Motor neuron (in vitro differentiated cells): ENCODE measurements at regions not wholly inside any gene's neighbourhood (a gene's known extent, or its start where the extent isn't known, plus 50 kb on each side); places are given as distances from the start of the nearest gene placed in this dataset.
"Not testable (repeated sequence)": the region's sequence is repeated elsewhere in the genome, so short reads cannot be mapped to it uniquely, and the experiment has no call there.

Source experiments
- ATAC-seq, 8 experiments: fragments of 200-7000 bp; cut with Tn5 transposase; replicated peaks in 6 of 8; 2 replicates each; pipeline ENCODE4 v1.8.0; 2021; ENCODE audit warnings: mild to moderate bottlenecking in 8 of 8, moderate library complexity in 8 of 8
- H3K27ac ChIP-seq, 2 donors: fragments of 250-450 bp; sonication (Bioruptor Pico); 2 replicates each; pipeline ENCODE4 v1.9.0; 2021; ENCODE audit warnings: antibody characterized with exemption in 2 of 2, mild to moderate bottlenecking in 2 of 2, moderate library complexity in 1 of 2
- H3K4me1 ChIP-seq, 2 donors: fragments of 250-450 bp; sonication (Bioruptor Pico); replicated peaks in 1 of 2; 2 replicates each; pipeline ENCODE4 v1.6.1; 2021; ENCODE audit warnings: antibody characterized with exemption in 2 of 2, mild to moderate bottlenecking in 2 of 2, moderate library complexity in 1 of 2
- H3K4me3 ChIP-seq, 5 donors: fragments of 250-450 bp; sonication (Bioruptor Pico); 2 replicates each; pipeline ENCODE4 v1.9.0; 2021; ENCODE audit warnings: antibody characterized with exemption in 5 of 5, mild to moderate bottlenecking in 5 of 5, moderate library complexity in 4 of 5
- WGBS, 10 experiments: fragments of 450-650 bp; shearing (Covaris generic); methylation state at CpG; one replicate each; pipeline ENCODE4 v1.0.0; 2022; 5-methylcytosine and 5-hydroxymethylcytosine counted together
- in situ Hi-C, 9 experiments: fragments of 400-800 bp; cut with MboI; loops; one replicate each; pipeline ENCODE4 v1.15.0; 2021; ENCODE audit warnings: low sequenced_read_pairs in 9 of 9, low pct_unique_long_range_greater_than_20kb in 2 of 9; ENCODE audit not compliant: unreplicated experiment in 9 of 9

DNA sequence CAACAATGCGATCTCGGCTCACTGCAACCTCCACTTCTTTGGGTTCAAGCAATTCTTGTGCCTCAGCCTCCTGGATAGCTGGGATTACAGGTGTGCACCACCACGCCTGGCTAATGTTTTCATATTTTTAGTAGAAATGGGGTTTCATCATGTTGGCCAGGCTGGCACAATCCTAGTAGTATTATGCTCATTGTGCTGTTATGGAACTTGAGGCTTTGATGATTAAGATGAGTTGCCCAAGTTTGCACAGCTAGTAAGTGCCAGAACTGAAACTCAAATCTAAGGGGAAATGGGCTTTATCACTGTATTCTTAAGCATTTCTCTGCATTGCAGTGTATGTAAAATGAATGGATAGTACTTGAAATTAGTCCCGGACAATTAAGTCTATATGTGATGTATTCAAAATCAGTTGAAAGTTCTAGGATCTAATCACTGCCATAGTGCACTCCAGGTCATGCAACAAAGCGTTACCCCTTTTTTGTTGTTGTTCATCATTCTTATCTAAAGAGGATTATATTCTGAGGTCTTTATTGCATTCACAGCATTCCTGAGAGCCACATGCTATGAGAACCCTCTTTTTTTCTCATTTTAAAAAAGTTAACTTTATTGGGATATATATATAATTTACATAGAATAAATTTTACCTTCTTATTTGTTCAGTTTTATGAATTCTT is 378.7 kb upstream of the CNTN6 start:
- in situ Hi-C loops: no loop called here
- Histone ChIP-seq H3K4me1 (peaks cover 0 to 4% of the 10 kb centered on the region in 2 donors), H3K4me3 (no peak overlapping the region), H3K27ac (no peak overlapping the region)
- WGBS, 10 experiments: 17 to 100% (median 88%) methylated on average over 2 to 5 of the region's 5 CpGs; no CpG with 5 or more reads in 1 of the 10 experiments
- ATAC-seq: no peak

DNA sequence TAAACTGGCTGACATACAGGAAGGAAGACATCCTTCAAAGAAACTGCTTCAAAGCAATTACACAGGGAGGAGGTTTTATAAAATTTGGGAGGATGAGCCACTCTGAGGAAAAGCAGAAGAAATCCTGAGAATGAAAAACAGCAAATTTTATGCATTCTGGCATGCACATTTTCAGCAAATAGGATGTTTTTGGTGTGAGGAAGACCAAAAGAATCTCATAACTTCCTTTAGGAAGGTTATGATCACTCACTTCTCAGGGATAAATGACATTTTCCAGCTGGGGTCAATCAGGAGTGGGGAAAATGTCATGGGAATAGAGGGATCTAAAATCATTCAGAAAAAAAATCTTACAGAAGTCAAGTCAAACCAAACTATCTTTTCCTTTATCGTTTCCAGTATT is 371.7 kb upstream of the CNTN6 start:
- Histone ChIP-seq H3K4me3 (no peak overlapping the region), H3K27ac (no peak overlapping the region), H3K4me1 (no peaks in the 10 kb centered on the region)
- 0 to 100% (median 70%) methylated on average over 1 of the region's 1 CpG; no CpG with 5 or more reads in 4 of the 10 experiments for WGBS, 10 experiments
- no peak for ATAC-seq
- in situ Hi-C loops: no loop called here

DNA sequence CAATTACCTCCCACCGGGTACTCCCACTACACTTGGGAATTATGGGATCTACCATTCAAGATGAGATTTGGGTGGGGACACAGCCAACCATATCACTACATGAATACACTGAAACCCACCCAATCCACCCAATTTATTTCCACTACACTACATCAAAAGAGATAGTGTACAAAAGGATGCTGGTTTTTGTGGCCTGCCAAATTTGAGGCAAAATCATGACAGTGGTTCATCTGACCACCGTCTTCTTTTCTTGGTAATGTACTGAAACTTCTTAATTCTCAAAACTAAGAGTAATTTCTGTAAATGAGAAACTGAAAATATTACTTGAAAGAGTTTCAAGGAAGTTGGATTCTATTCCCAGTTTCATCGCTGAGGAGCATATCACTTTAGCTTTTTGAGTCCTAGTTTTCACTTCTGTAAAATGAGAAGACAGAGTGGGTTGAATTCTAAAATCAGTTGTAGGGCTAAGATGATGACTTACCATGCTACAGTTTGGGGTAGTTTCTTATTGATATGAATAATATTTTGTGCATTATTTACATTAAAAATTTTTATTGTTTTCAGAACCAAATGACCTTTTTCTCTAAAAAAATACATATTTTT is 360.4 kb upstream of the CNTN6 start:
- WGBS, 10 experiments: 6 to 100% (median 68%) methylated on average over 1 to 3 of the region's 3 CpGs; no CpG with 5 or more reads in 1 of the 10 experiments
- in situ Hi-C loops: no loop called here
- H3K4me1 ChIP-seq: no peaks in the 10 kb centered on the region
- no peak overlapping the region for H3K27ac ChIP-seq
- H3K4me3 ChIP-seq: no peak overlapping the region
- ATAC-seq: no peak

DNA sequence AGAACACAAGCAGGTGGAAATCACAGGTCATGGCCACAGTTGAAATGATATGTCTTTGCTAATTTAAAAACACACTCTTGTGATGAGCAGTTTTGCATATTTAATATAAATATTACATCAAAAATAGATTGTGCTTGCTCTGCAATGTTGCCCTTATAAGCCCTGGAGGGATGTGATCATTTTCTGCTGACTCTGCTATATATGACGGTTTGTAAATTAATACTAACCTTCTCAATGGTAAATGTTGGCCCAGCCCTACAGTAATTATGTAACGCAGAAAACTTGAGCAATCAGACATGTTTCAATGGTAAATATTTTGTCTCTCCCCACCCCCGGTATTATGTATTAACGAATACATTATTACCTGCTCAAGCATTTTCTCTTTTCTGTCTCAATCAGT is 359.5 kb upstream of the CNTN6 start:
- WGBS, 10 experiments: 10 to 100% (median 67%) methylated on average over 2 to 4 of the region's 4 CpGs; no CpG with 5 or more reads in 1 of the 10 experiments
- in situ Hi-C loops: no loop called here

DNA sequence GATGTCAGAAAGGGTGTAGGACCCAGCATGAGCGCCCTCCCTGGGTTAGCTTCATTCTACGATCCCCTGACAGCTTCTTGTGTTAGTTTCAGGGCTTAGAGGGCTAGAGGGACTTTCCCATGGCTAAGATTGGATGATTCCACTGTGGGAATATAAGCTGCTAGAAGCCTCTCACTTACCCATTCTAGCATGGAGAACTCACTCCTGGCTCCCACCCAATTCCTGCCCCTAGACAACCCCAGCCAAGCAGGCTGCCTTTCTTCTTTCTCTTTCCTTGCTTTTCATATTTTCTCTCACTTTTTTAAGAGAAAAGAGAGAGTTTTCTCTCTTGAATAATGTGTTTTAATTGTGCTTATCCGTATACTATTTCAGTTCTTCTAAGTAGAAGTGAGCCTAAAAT is 335.1 kb upstream of the CNTN6 start:
- ATAC-seq: no peak
- no peak overlapping the region for H3K4me3 ChIP-seq
- H3K4me1 ChIP-seq: no peaks in the 10 kb centered on the region
- no peak overlapping the region for H3K27ac ChIP-seq
- 10 to 82% (median 38%) methylated on average over 1 to 3 of the region's 3 CpGs; no CpG with 5 or more reads in 1 of the 10 experiments for WGBS, 10 experiments
- in situ Hi-C loops: no loop called here

More for the DNA sequence above, 359.5 kb upstream of the CNTN6 start:
- H3K4me1 ChIP-seq: no peaks in the 10 kb centered on the region
- no peak for ATAC-seq
- no peak overlapping the region for H3K4me3 ChIP-seq
- H3K27ac ChIP-seq: no peak overlapping the region

DNA sequence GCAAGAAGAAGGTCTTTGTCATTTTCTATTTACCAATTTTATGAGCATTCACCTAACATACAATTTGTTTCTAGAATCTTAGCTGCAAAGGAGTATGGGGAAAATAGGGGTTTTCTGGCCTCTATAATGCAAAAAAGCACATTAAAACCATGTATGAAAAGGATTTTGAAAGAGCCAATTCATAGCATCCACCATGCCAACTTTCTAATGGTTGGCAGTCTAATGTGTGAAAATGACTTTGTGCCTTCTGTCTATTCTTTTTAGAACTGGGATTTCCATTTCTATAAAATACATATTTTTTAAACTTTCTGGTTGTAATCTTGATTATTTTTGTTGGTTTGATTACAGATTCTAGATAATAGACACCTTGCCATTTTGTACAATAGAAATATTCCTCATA is 333.7 kb upstream of the CNTN6 start:
- in situ Hi-C loops: no loop called here
- Histone ChIP-seq H3K27ac (no peak overlapping the region), H3K4me1 (no peaks in the 10 kb centered on the region), H3K4me3 (no peak overlapping the region)
- no peak for ATAC-seq

DNA sequence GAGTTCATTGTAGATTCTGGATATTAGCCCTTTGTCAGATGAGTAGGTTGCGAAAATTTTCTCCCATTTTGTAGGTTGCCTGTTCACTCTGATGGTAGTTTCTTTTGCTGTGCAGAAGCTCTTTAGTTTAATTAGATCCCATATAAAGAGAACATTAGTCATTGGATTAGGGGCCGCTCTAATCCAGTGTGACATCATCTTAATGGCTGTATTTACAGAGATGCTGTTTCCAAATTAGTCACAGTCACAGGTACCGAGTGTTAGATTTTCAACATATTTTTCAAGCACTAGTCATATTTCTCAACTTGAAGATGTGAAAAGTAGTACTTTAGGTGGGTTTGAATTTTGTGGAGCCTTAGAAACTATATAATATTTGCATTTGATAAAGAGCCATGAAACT is 319.4 kb upstream of the CNTN6 start:
- H3K4me3 ChIP-seq, H3K4me1 ChIP-seq, H3K27ac ChIP-seq, in situ Hi-C loops: not testable (repeated sequence)
- 77 to 86% (median 82%) methylated on average over 1 to 2 of the region's 3 CpGs; no CpG with 5 or more reads in 7 of the 10 experiments for WGBS, 10 experiments
- ATAC-seq: peak in 2 of 8 experiments; percentile 53 to 74

DNA sequence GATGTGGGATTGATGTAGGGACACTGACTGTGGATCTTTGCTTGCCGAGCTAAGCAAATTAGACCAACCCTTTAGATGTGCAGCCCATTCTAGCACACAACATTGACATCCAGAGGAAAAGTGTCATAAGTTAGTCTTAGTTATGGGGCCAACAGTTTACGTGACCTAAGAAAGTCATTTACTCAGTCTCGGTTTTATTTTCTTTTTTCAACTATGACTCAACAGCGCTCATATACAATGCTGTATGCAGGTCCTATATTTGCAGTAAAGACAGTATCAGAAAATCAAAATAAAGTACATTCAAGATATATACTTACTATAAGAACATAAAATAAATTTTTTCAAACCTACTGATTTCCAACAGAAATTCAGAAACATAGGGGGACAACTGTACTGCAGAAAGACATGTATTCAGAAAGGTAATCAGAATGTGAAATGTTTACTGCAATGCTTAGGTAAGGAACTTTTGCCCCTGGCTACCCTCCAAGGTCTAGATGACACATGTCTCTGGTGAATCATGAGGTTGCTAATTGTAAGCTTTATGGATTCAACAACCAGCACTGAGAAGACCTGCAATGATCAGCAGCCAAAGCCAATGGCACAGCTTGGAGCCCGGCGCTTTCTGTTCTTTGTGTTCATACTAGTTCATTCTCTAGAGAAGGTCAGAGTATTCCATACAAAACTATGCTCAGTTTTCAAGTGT is 317.5 kb upstream of the CNTN6 start:
- H3K27ac ChIP-seq: no peak overlapping the region
- in situ Hi-C loops: no loop called here
- no peak for ATAC-seq
- H3K4me1 ChIP-seq: no peaks in the 10 kb centered on the region
- WGBS, 10 experiments: 14 to 100% (median 83%) methylated on average over 1 to 6 of the region's 6 CpGs
- no peak overlapping the region for H3K4me3 ChIP-seq

DNA sequence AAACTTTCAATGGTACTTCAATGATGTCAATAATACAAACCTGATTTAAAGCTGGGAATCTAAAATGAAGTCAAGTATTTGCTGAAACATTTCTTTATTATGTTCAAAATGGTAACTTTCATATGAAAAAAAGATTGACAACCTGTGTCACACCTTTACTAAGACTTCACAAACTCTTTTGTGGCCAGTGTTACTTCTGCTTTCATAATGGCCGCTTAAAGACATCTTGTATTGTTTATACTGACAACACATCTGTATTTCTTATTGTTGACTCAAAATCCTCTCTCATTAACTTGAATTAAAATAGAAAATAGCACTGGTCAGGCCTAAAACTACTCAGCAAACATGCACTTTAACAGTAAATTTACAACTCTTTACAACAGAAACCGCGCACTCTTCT is 312.3 kb upstream of the CNTN6 start:
- no peak overlapping the region for H3K4me3 ChIP-seq
- 13 to 100% (median 87%) methylated on average over 1 to 3 of the region's 3 CpGs for WGBS, 10 experiments
- ATAC-seq: no peak
- no peak overlapping the region for H3K27ac ChIP-seq
- in situ Hi-C loops: no loop called here
- H3K4me1 ChIP-seq: no peaks in the 10 kb centered on the region

DNA sequence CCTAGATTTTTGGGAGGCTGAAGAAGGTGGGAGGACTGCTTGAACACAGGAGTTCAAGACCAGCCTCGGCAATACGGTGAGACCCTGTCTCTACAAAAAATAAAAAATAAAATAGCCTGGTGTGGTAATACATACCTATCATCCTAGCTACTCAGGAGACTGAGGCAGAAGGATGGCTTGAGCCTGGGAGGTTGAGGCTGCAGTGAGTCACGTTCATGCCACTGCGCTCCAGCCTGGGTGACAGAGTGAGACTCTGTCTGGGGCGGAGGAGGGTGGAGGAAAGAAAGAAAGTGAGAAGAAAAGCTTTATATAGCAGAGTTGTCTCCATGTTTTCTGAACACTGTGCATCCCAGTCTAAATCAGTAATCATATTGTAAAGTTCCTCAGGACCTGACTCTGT is 301.4 kb upstream of the CNTN6 start:
- Histone ChIP-seq H3K27ac (no peak overlapping the region), H3K4me1 (peaks cover 0 to 8% of the 10 kb centered on the region in 2 donors), H3K4me3 (no peak overlapping the region)
- ATAC-seq: no peak
- 36 to 100% (median 90%) methylated on average over 1 to 5 of the region's 5 CpGs; no CpG with 5 or more reads in 2 of the 10 experiments for WGBS, 10 experiments
- in situ Hi-C loops: no loop called here

DNA sequence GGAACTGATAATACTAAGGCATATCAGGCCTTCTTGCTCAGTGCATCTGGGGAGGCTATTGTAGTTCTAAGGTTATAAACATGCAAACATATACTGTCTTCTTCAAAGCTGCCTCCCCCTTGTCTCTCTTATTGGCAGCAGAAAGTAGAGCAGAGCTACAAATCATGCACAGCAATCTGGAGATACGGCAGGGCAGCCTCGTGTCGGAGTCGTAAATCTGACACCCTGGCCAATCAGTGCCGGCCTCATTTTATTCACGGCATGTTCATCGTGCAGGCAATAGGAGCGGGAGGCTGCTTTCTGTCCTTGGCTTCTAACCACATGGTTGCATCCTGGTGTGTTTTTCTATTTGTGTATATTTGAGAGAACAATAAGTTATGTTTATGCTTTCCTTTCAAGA is 300.2 kb upstream of the CNTN6 start:
- Histone ChIP-seq H3K27ac (no peak overlapping the region), H3K4me3 (no peak overlapping the region), H3K4me1 (peaks cover 0 to 8% of the 10 kb centered on the region in 2 donors)
- ATAC-seq: peak in 5 of 8 experiments; percentile 56 to 96 (median 77)
- WGBS, 10 experiments: 0 to 83% (median 68%) methylated on average over 1 to 8 of the region's 8 CpGs; no CpG with 5 or more reads in 4 of the 10 experiments
- in situ Hi-C loops: no loop called here

DNA sequence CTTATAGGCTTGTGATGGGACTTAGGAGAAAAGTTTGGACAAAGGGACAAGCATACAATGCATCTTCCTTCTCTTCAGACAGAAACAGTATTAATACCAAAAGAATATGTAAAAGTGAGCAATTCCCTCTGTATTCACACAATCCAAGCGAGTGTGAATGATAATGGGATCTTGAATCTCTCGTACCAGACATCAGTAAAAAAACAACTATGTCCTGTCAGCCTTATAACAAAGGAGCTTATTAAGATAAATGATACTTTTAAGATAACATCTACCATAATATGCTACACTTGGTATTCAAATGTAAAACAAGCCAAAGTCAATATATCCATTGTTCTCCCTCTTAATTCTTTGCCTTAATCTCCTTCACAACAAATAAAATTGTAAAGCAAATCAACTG is 288.6 kb upstream of the CNTN6 start:
- WGBS, 10 experiments: 0 to 45% (median 33%) methylated on average over 1 to 2 of the region's 2 CpGs; no CpG with 5 or more reads in 1 of the 10 experiments
- in situ Hi-C loops: no loop called here
- Histone ChIP-seq H3K27ac (no peak overlapping the region), H3K4me3 (no peak overlapping the region), H3K4me1 (no peaks in the 10 kb centered on the region)
- peak in 2 of 8 experiments; percentile 48 to 51 for ATAC-seq

DNA sequence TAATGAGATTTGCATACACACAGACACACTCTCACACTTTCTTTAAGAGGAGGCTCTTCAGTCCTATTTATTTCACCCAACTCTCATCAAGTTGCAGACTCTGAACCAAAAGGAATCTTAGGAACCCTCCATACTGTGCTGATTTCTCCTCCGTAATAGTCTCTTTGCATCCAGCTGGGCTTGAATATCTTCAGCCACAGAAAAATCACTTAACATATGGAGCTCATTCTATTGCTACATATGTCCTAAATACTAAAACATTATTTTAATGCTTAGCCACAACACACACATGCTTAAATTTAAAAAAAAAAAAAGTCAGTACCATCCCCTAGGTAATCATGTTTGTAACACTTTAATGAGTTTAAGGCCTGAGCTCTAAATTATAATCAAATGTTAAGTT is 287.5 kb upstream of the CNTN6 start:
- ATAC-seq: no peak

More for the DNA sequence above, 287.5 kb upstream of the CNTN6 start:
- Histone ChIP-seq H3K27ac (no peak overlapping the region), H3K4me1 (no peaks in the 10 kb centered on the region), H3K4me3 (no peak overlapping the region)
- WGBS, 10 experiments: 0 to 86% (median 40%) methylated on average over 1 of the region's 1 CpG; no CpG with 5 or more reads in 3 of the 10 experiments
- in situ Hi-C loops: no loop called here
